OCI-LY7 (cell line): ENCODE measurements at regions not wholly inside any gene's neighbourhood (a gene's known extent, or its start where the extent isn't known, plus 50 kb on each side); places are given as distances from the start of the nearest gene placed in this dataset.

ENCODE experiments used
- EZH2phosphoT487 ChIP-seq: fragments of 200-600 bp; sonication (generic); IDR thresholded peaks from 2 replicates; pipeline ENCODE4 v1.6.1; 2018; ENCODE audit warnings: low read depth, borderline replicate concordance, mild to moderate bottlenecking, mixed run types, antibody characterized with exemption, low read length, moderate library complexity, mixed read lengths
- TF ChIP-seq, protein P1 (sequence below): fragments of 200-600 bp; sonication (generic); conservative IDR thresholded peaks from 2 replicates; pipeline ENCODE4 v1.5.1; 2014; ENCODE audit warnings: mild to moderate bottlenecking, antibody characterized with exemption, low read length, moderate library complexity, mixed read lengths

GRCh38 chr3:127056281-127056680 is 73.4 kb downstream of the PLXNA1 start:
- TF ChIP-seq, protein P1, sequence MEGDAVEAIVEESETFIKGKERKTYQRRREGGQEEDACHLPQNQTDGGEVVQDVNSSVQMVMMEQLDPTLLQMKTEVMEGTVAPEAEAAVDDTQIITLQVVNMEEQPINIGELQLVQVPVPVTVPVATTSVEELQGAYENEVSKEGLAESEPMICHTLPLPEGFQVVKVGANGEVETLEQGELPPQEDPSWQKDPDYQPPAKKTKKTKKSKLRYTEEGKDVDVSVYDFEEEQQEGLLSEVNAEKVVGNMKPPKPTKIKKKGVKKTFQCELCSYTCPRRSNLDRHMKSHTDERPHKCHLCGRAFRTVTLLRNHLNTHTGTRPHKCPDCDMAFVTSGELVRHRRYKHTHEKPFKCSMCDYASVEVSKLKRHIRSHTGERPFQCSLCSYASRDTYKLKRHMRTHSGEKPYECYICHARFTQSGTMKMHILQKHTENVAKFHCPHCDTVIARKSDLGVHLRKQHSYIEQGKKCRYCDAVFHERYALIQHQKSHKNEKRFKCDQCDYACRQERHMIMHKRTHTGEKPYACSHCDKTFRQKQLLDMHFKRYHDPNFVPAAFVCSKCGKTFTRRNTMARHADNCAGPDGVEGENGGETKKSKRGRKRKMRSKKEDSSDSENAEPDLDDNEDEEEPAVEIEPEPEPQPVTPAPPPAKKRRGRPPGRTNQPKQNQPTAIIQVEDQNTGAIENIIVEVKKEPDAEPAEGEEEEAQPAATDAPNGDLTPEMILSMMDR = no peak
- no peak for TF ChIP-seq EZH2phosphoT487
